HCT116 (cell line): ENCODE measurements at regions not wholly inside any gene's neighbourhood (a gene's known extent, or its start where the extent isn't known, plus 50 kb on each side); places are given as distances from the start of the nearest gene placed in this dataset.

Experiments used
- POLR2A ChIP-seq: IDR thresholded peaks from 2 replicates; pipeline ENCODE4 v1.7.0; 2011; ENCODE audit warnings: borderline replicate concordance; ENCODE audit not compliant: insufficient read depth, insufficient read length; ENCODE audit errors: extremely low read depth
- SP1 ChIP-seq: IDR thresholded peaks from 2 replicates; pipeline ENCODE4 v1.6.1; 2012; ENCODE audit warnings: low read depth

DNA sequence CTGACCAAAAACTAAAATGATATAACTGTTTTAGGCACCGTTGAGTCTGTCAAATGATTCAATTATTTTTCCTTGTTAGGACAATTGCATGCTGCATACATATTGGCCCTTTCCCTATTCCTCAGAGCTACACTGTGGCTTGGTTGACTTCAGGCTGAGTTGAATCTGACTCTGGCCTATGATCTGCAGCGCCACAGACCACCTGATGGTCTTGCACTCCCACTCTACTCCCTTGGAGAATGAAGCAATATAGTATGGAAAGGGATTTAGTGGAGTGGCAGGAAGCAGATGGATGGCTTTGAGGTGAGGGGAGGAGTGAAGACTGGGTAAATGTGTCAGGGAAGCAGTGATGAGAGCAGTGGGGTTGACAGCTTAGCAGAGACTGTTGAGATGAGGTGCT, 579.0 kb upstream of the STXBP6 start:
- no peak for TF ChIP-seq POLR2A
- TF ChIP-seq SP1: no peak
